Ishikawa (cell line): ENCODE measurements at regions not wholly inside any gene's neighbourhood (a gene's known extent, or its start where the extent isn't known, plus 50 kb on each side); places are given as distances from the start of the nearest gene placed in this dataset.

Source experiments
- CREB1 ChIP-seq: IDR thresholded peaks from 2 replicates; pipeline ENCODE4 v1.6.1; 2012; ENCODE audit warnings: low read depth
- EP300 ChIP-seq: IDR thresholded peaks from 2 replicates; pipeline ENCODE4 v1.6.1; 2012; ENCODE audit warnings: borderline replicate concordance
- RAD21 ChIP-seq: IDR thresholded peaks from 2 replicates; pipeline ENCODE4 v1.6.1; 2012; ENCODE audit warnings: low read depth
- TAF1 ChIP-seq: IDR thresholded peaks from 2 replicates; pipeline ENCODE4 v1.6.1; 2012; ENCODE audit warnings: low read depth, mild to moderate bottlenecking
- TCF12 ChIP-seq: IDR thresholded peaks from 2 replicates; pipeline ENCODE4 v1.6.1; 2012; ENCODE audit warnings: low read depth
- USF1 ChIP-seq: IDR thresholded peaks from 2 replicates; pipeline ENCODE4 v1.6.1; 2012
- YY1 ChIP-seq: IDR thresholded peaks from 2 replicates; pipeline ENCODE4 v1.6.1; 2012; ENCODE audit warnings: low read depth

- TF ChIP-seq USF1 (no peak), CREB1 (no peak), TAF1 (no peak), RAD21 (no peak), EP300 (no peak), TCF12 (no peak), YY1 (no peak)
These were observed 173.7 kb upstream of the FAT4 start for GRCh38 chr4:125140966-125141495.
